ENCODE measurements at regions not wholly inside any gene's neighbourhood (a gene's known extent, or its start where the extent isn't known, plus 50 kb on each side); places are given as distances from the start of the nearest gene placed in this dataset.
"Not testable (repeated sequence)": the region's sequence is repeated elsewhere in the genome, so short reads cannot be mapped to it uniquely, and the experiment has no call there.

DNA sequence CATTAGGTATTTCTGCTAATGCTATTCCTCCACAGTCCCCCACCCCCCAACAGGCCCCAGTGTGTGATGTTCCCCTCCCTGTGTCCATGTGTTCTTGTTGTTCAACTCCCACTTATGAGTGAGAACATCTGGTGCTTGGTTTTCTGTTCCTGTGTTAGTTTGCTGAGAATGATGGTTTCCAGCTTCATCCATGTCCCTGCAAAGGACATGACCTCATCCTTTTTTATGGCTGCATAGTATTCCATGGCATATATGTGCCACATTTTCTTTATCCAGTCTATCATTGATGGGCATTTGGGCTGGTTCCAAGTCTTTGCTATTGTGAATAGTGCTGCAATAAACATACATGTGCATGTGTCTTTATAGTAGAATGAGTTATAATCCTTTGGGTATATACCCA lies 86.8 kb downstream of the RIN2 start:
- not testable (repeated sequence) for TF ChIP-seq POLR2A, POLR2AphosphoS5 (IDR thresholded peaks at IDR 0.05; ENCODE audit: low read depth, low read length)
